PC-3 (cell line): ENCODE measurements at regions not wholly inside any gene's neighbourhood (a gene's known extent, or its start where the extent isn't known, plus 50 kb on each side); places are given as distances from the start of the nearest gene placed in this dataset.

Experiments
- ATAC-seq: fragments of 200-7000 bp; cut with Tn5 transposase; 2 replicates; pipeline ENCODE4 v1.9.1; 2020; ENCODE audit warnings: mild to moderate bottlenecking, moderate library complexity
- BruUV-seq: library from RNA; stranded (reverse); fragments of 400-500 nt; replicated peaks from 2 replicates; lab custom pipeline; 2021; lab: Mats Ljungman, UMichigan
- CTCF ChIA-PET: fragments of 300-600 bp; sonication (Branson Sonifier 250); formaldehyde crosslinking; loops from one replicate; lab custom pipeline; 2022; ENCODE audit warnings: antibody characterized with exemption; lab: Charles Lee
- POLR2A ChIA-PET: fragments of 300-600 bp; sonication (Branson Sonifier 250); formaldehyde crosslinking; loops from one replicate; lab custom pipeline; 2022; ENCODE audit warnings: antibody characterized with exemption; ENCODE audit not compliant: unreplicated experiment; lab: Charles Lee
- DNase-seq: peaks from one replicate; pipeline ENCODE4 v3.0.0-alpha.2; 2015
- H2AFZ ChIP-seq: fragments of 300-600 bp; sonication (generic); 2 replicates; pipeline ENCODE4 v1.6.0; 2016; ENCODE audit warnings: antibody characterized with exemption, low read length
- H3F3A ChIP-seq: fragments of 300-600 bp; sonication (generic); one replicate; pipeline ENCODE4 v1.6.0; 2017; ENCODE audit warnings: antibody characterized with exemption, low read length, control low read depth, mild to moderate bottlenecking; ENCODE audit not compliant: unreplicated experiment
- H3K27ac ChIP-seq: fragments of 300-600 bp; sonication (generic); 2 replicates; pipeline ENCODE4 v1.5.1; 2016; ENCODE audit warnings: mild to moderate bottlenecking, low read length
- H3K27me3 ChIP-seq: fragments of 300-600 bp; sonication (generic); 2 replicates; pipeline ENCODE4 v1.6.1; 2016; ENCODE audit warnings: low read length, mixed read lengths
- H3K36me3 ChIP-seq: fragments of 300-600 bp; sonication (generic); 2 replicates; pipeline ENCODE4 v1.6.1; 2016; ENCODE audit warnings: low read depth, mixed run types, low read length, mixed read lengths
- H3K4me1 ChIP-seq: fragments of 300-600 bp; sonication (generic); 2 replicates; pipeline ENCODE4 v1.5.1; 2016; ENCODE audit warnings: low read length; ENCODE audit not compliant: insufficient read depth
- H3K4me2 ChIP-seq: fragments of 300-600 bp; sonication (generic); 2 replicates; pipeline ENCODE4 v1.6.0; 2016; ENCODE audit warnings: low read length
- H3K4me3 ChIP-seq: fragments of 300-600 bp; sonication (generic); 2 replicates; pipeline ENCODE4 v1.5.1; 2016; ENCODE audit warnings: mild to moderate bottlenecking, low read length, mixed read lengths
- H3K79me2 ChIP-seq: fragments of 300-600 bp; sonication (generic); 2 replicates; pipeline ENCODE4 v1.6.1; 2017; ENCODE audit warnings: low read length, mixed read lengths
- H3K9ac ChIP-seq: fragments of 300-600 bp; sonication (generic); 2 replicates; pipeline ENCODE4 v1.6.0; 2016; ENCODE audit warnings: mild to moderate bottlenecking, low read length
- H3K9me2 ChIP-seq: fragments of 300-600 bp; sonication (generic); replicated peaks from 2 replicates; pipeline ENCODE4 v1.6.1; 2016; ENCODE audit warnings: mixed run types, low read length, mixed read lengths
- H3K9me3 ChIP-seq: fragments of 300-600 bp; sonication (generic); 2 replicates; pipeline ENCODE4 v1.6.1; 2016; ENCODE audit warnings: low read length, mixed read lengths
- H4K20me1 ChIP-seq: fragments of 300-600 bp; sonication (generic); 2 replicates; pipeline ENCODE4 v1.6.1; 2016; ENCODE audit warnings: low read length, mixed read lengths
- CTCF ChIP-seq: fragments of 300-600 bp; sonication (generic); conservative IDR thresholded peaks from 2 replicates; pipeline ENCODE4 v1.5.1; 2017; ENCODE audit warnings: antibody characterized with exemption, low read depth, mild to moderate bottlenecking, low read length
- EZH2 ChIP-seq: fragments of 300-600 bp; sonication (generic); IDR thresholded peaks from one replicate; pipeline ENCODE4 v1.6.1; 2017; ENCODE audit warnings: antibody characterized with exemption, mild to moderate bottlenecking, low read length; ENCODE audit not compliant: unreplicated experiment
- EZH2phosphoT487 ChIP-seq: fragments of 300-600 bp; sonication (generic); IDR thresholded peaks from 2 replicates; pipeline ENCODE4 v1.6.1; 2018; ENCODE audit warnings: mild to moderate bottlenecking, antibody characterized with exemption, low read length, borderline replicate concordance
- intact Hi-C: fragments of 100-400 bp; cut with micrococcal nuclease; formaldehyde crosslinking; loops from 2 replicates; pipeline ENCODE4 v1.9.0; 2023

DNA sequence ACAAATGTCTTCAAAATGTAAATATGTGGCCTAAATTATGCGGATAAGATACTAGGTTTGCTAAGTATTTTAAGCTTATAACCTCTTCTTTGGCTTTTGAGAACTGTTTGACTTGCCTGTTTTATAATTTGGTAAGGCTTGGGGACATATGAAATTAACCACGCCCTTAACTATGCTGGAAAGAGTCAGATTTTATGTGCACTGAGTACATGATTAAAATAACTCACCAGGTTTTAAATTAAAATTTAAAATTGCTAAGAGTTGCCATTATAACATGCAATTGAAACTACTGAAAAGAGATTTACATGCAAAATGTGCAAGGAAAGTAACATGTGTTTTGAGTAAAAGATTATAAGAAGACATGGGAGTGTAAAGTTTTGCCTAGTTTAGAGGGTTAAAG is 141.9 kb downstream of the WDR11 start:
- H4K20me1 ChIP-seq = no peaks in the 10 kb centered on the region
- no peak for TF ChIP-seq EZH2phosphoT487
- TF ChIP-seq CTCF = no peak
- TF ChIP-seq EZH2 = no peak
- no peak overlapping the region for H3K4me3 ChIP-seq
- no peak overlapping the region for H3K9ac ChIP-seq
- ChIA-PET CTCF (no interaction called here), POLR2A (interaction anchor here (0.7 kb wide), 1 partner anchor 1126 kb away, joined by 4 read pairs; no protein-coding TSS in a partner anchor)
- intact Hi-C loops = no loop called here
- no peaks in the 10 kb centered on the region for H3K36me3 ChIP-seq
- no peaks in the 10 kb centered on the region for H3K9me2 ChIP-seq
- no peaks in the 10 kb centered on the region for H3K4me1 ChIP-seq
- no peak for DNase-seq
- BruUV-seq = no TSS peak
- no peak overlapping the region for H3K27ac ChIP-seq
- H3K79me2 ChIP-seq = no peaks in the 10 kb centered on the region
- H3K27me3 ChIP-seq = peaks cover 13% of the 10 kb centered on the region; the same call in 1 of the 2 replicates
- no peaks in the 10 kb centered on the region for H3K9me3 ChIP-seq
- no peak overlapping the region for H2AFZ ChIP-seq
- no peak for ATAC-seq
- no peaks in the 10 kb centered on the region for H3F3A ChIP-seq
- H3K4me2 ChIP-seq = no peak overlapping the region

GRCh38 chr10:120995768-120996167 is 144.6 kb downstream of the WDR11 start:
- Histone ChIP-seq H2AFZ (no peak overlapping the region), H3K36me3 (no peaks in the 10 kb centered on the region), H4K20me1 (no peaks in the 10 kb centered on the region), H3K9ac (no peak overlapping the region), H3F3A (no peaks in the 10 kb centered on the region), H3K4me3 (no peak overlapping the region), H3K4me2 (no peak overlapping the region), H3K27me3 (peaks cover 13% of the 10 kb centered on the region; the same call in 1 of the 2 replicates), H3K9me3 (no peaks in the 10 kb centered on the region), H3K79me2 (no peaks in the 10 kb centered on the region), H3K9me2 (no peaks in the 10 kb centered on the region), H3K4me1 (no peaks in the 10 kb centered on the region), H3K27ac (no peak overlapping the region)
- intact Hi-C loops = no loop called here
- TF ChIP-seq EZH2 = no peak
- TF ChIP-seq CTCF = no peak
- no peak for TF ChIP-seq EZH2phosphoT487
- no peak for ATAC-seq
- ChIA-PET POLR2A (no interaction called here), CTCF (no interaction called here)
- DNase-seq = no peak
- BruUV-seq = no TSS peak

GRCh38 chr10:120996456-120997034 is 145.4 kb downstream of the WDR11 start:
- no peak overlapping the region for H3K4me3 ChIP-seq
- no peaks in the 10 kb centered on the region for H3K9me3 ChIP-seq
- no peak overlapping the region for H3K9ac ChIP-seq
- H3K79me2 ChIP-seq = no peaks in the 10 kb centered on the region
- H2AFZ ChIP-seq = no peak overlapping the region
- intact Hi-C loops = no loop called here
- H3K9me2 ChIP-seq = no peaks in the 10 kb centered on the region
- ATAC-seq = no peak
- no peak for TF ChIP-seq EZH2
- TF ChIP-seq CTCF = no peak
- no peak for TF ChIP-seq EZH2phosphoT487
- no peak for DNase-seq
- H4K20me1 ChIP-seq = no peaks in the 10 kb centered on the region
- H3K4me1 ChIP-seq = no peaks in the 10 kb centered on the region
- H3K4me2 ChIP-seq = no peak overlapping the region
- H3F3A ChIP-seq = no peaks in the 10 kb centered on the region
- ChIA-PET POLR2A (no interaction called here), CTCF (no interaction called here)
- no TSS peak for BruUV-seq
- peaks cover 13% of the 10 kb centered on the region; the same call in 1 of the 2 replicates for H3K27me3 ChIP-seq
- no peak overlapping the region for H3K27ac ChIP-seq
- no peaks in the 10 kb centered on the region for H3K36me3 ChIP-seq
